Natural killer cell (primary cell): ENCODE measurements at regions not wholly inside any gene's neighbourhood (a gene's known extent, or its start where the extent isn't known, plus 50 kb on each side); places are given as distances from the start of the nearest gene placed in this dataset.

Source experiments
- ATAC-seq, 3 donors: fragments of 150-1000 bp in 2 of 3; fragments of 200-7000 bp in 1 of 3; cut with Tn5 transposase; 1 replicate in 1 of 3; 2 replicates in 2 of 3; pipeline ENCODE4 v1.10.0; 2021; ENCODE audit warnings: mild to moderate bottlenecking in 2 of 3, moderate library complexity in 2 of 3
- DNase-seq, 2 donors: peaks; one replicate each; pipeline versions ENCODE4 v3.0.0 to v3.0.0-alpha.2; 2013 to 2021; ENCODE audit warnings: mixed read lengths in 1 of 2
- H3K27ac ChIP-seq: one replicate; pipeline ENCODE4 v1.5.1; 2013; ENCODE audit warnings: mild to moderate bottlenecking, low read length
- H3K27me3 ChIP-seq: one replicate; pipeline ENCODE4 v1.6.1; 2013; ENCODE audit warnings: low read length; ENCODE audit not compliant: control insufficient read depth, insufficient read depth
- H3K36me3 ChIP-seq: one replicate; pipeline ENCODE4 v1.6.1; 2013; ENCODE audit warnings: low read length; ENCODE audit not compliant: control insufficient read depth, insufficient read depth
- H3K4me1 ChIP-seq: one replicate; pipeline ENCODE4 v1.6.1; 2013; ENCODE audit warnings: low read length; ENCODE audit not compliant: control insufficient read depth, insufficient read depth
- H3K4me3 ChIP-seq: one replicate; pipeline ENCODE4 v1.5.1; 2013; ENCODE audit warnings: low read length
- H3K9me3 ChIP-seq: one replicate; pipeline ENCODE4 v1.6.1; 2013; ENCODE audit warnings: low read length; ENCODE audit not compliant: control insufficient read depth, insufficient read depth
- H3K27ac Mint-ChIP-seq, 2 donors: one replicate each; pipeline ENCODE4 v1.8.0; 2022; ENCODE audit warnings: mild to moderate bottlenecking in 2 of 2, mixed read lengths in 2 of 2, moderate library complexity in 1 of 2
- H3K27me3 Mint-ChIP-seq, 2 donors: one replicate each; pipeline ENCODE4 v1.8.0; 2022; ENCODE audit warnings: low read depth in 2 of 2, mixed read lengths in 2 of 2
- H3K36me3 Mint-ChIP-seq: one replicate; pipeline ENCODE4 v1.8.0; 2022; ENCODE audit warnings: mixed read lengths
- H3K4me1 Mint-ChIP-seq, 2 donors: one replicate each; pipeline ENCODE4 v1.8.0; 2022; ENCODE audit warnings: mixed read lengths in 2 of 2
- H3K4me3 Mint-ChIP-seq: one replicate; pipeline ENCODE4 v1.8.0; 2022; ENCODE audit warnings: mild to moderate bottlenecking, moderate library complexity, mixed read lengths
- H3K9me3 Mint-ChIP-seq, 2 donors: one replicate each; pipeline ENCODE4 v1.8.0; 2022; ENCODE audit warnings: mixed read lengths in 2 of 2
- CTCF ChIP-seq: fragments of 200-600 bp; IDR thresholded peaks from one replicate; pipeline ENCODE4 v1.8.0; 2022; ENCODE audit warnings: antibody characterized with exemption
- WGBS: methylation state at CpG from one replicate; pipeline ENCODE4 v1.1.7; 2013; ENCODE audit warnings: missing lambda C conversion rate; ENCODE audit not compliant: insufficient coverage; 5-methylcytosine and 5-hydroxymethylcytosine counted together
- intact Hi-C: fragments of 100-400 bp; cut with micrococcal nuclease; formaldehyde crosslinking; loops from one replicate; pipeline ENCODE4 v1.14.2; 2022

- 71% methylated on average over 1 of the region's 1 CpG for WGBS
- intact Hi-C loops = no loop called here
- TF ChIP-seq CTCF = no peak
- Histone ChIP-seq H3K4me3 (no peak overlapping the region), H3K4me1 (no peaks in the 10 kb centered on the region), H3K27ac (no peak overlapping the region), H3K27me3 (no peaks in the 10 kb centered on the region), H3K9me3 (no peaks in the 10 kb centered on the region), H3K36me3 (no peaks in the 10 kb centered on the region)
- Mint-ChIP-seq H3K27me3 (peaks cover 0 to 8% of the 10 kb centered on the region in 2 donors), H3K9me3 (no peaks in the 10 kb centered on the region), H3K36me3 (no peaks in the 10 kb centered on the region), H3K4me3 (no peak overlapping the region), H3K4me1 (no peaks in the 10 kb centered on the region), H3K27ac (no peak overlapping the region)
- no peak for ATAC-seq
- no peak for DNase-seq
Measured at GRCh38 chrX:129235903-129236302, 287.4 kb downstream of the SMARCA1 start.

- H3K4me1 ChIP-seq = no peaks in the 10 kb centered on the region
- no peaks in the 10 kb centered on the region for H3K36me3 ChIP-seq
- DNase-seq = no peak
- H3K27me3 ChIP-seq = no peaks in the 10 kb centered on the region
- peaks cover 0 to 8% of the 10 kb centered on the region in 2 donors for H3K27me3 Mint-ChIP-seq
- H3K4me3 ChIP-seq = no peak overlapping the region
- WGBS = no CpG with 5 or more reads among the region's 1 CpG
- no peak overlapping the region for H3K4me3 Mint-ChIP-seq
- no peaks in the 10 kb centered on the region for H3K9me3 ChIP-seq
- H3K27ac ChIP-seq = no peak overlapping the region
- no peaks in the 10 kb centered on the region for H3K36me3 Mint-ChIP-seq
- intact Hi-C loops = no loop called here
- no peaks in the 10 kb centered on the region for H3K9me3 Mint-ChIP-seq
- no peak for TF ChIP-seq CTCF
- no peaks in the 10 kb centered on the region for H3K4me1 Mint-ChIP-seq
- ATAC-seq = no peak
- H3K27ac Mint-ChIP-seq = no peak overlapping the region
Measured at GRCh38 chrX:129233786-129234185, 289.5 kb downstream of the SMARCA1 start.

GRCh38 chrX:129230850-129231512, 292.3 kb downstream of the SMARCA1 start:
- ATAC-seq = no peak
- WGBS = 86% methylated on average over 5 of the region's 5 CpGs
- H3K4me1 ChIP-seq = no peaks in the 10 kb centered on the region

More at GRCh38 chrX:129230850-129231512, 292.3 kb downstream of the SMARCA1 start:
- Mint-ChIP-seq H3K27ac (no peak overlapping the region), H3K9me3 (no peaks in the 10 kb centered on the region), H3K36me3 (no peaks in the 10 kb centered on the region), H3K4me1 (no peaks in the 10 kb centered on the region), H3K27me3 (peaks cover 0 to 9% of the 10 kb centered on the region in 2 donors), H3K4me3 (no peak overlapping the region)
- Histone ChIP-seq H3K4me3 (no peak overlapping the region), H3K27ac (no peak overlapping the region), H3K27me3 (no peaks in the 10 kb centered on the region), H3K9me3 (no peaks in the 10 kb centered on the region), H3K36me3 (no peaks in the 10 kb centered on the region)
- DNase-seq = no peak
- TF ChIP-seq CTCF = no peak
- intact Hi-C loops = no loop called here
